HG03378 (cell line): ENCODE measurements at regions not wholly inside any gene's neighbourhood (a gene's known extent, or its start where the extent isn't known, plus 50 kb on each side); places are given as distances from the start of the nearest gene placed in this dataset.

ENCODE experiments used
- ATAC-seq: cut with Tn5 transposase; IDR thresholded peaks from one replicate; pipeline ENCODE4 v1.9.1; 2021; ENCODE audit warnings: mild to moderate bottlenecking, moderate library complexity; ENCODE audit not compliant: unreplicated experiment

DNA sequence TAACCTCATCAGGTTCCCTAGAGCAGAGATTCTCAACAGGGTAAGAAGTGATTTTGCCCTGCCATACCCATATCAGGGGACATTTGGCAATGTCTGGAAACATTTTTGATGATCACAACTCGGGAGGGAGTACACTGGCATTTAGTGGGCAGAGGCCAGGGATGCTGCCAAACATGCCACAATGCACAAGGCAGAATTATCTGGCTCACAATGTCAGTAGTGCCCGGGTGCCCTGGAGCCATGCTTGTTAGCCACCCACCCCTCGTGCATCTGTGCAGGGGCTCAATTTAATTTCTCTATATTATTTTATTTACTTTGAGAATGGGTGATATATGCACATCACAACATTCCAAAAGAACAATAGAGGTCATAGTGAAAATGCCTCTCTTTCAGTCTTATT lies 82.0 kb upstream of the DHX15 start:
- no peak for ATAC-seq

DNA sequence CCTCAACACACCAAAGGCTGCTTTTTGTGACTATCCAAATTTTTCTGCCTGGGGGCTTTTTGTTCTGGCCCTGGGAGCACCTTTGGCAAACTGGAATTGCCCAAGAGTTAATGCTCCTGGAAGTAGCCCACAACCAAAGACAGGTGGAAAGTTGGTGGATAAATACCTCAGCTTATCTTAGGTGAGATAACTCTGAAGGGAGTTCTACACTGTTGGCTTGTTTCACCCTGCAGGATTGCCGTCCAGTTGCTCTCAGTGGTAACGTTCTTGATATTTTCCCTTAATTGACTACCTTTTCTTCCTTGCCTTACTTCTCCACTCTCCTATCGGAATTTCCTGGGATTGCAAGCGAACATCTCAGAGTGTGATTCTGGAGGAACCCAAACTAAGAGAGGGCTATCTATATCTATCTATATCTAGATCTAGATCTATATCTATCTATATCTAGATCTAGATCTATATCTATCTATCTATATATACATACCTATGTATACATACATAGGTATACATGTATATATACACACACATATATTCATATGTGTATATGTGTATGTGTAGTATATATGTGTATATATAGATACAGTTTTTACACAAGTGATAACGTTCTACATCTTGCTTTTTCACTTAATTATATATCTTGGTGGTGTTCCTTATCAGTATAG lies 82.6 kb upstream of the DHX15 start:
- ATAC-seq, result no peak

DNA sequence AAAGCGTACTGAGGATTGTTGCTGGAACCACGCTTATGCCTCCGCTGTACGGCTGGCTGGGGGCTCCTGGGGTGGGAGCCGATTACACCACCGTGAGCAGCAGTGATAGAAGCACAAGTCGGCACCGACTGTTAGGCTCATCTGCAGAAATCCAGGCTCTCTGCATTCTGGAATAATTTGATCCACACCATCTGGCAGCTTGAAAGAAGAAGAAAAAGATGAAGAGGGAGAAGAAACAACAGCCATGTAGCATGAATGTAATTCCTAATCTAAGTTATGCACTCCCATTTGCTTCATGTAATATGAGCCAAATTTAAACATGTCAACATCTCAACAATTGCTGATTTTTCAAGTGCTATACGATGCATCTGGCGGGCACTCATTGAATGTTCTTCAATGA lies 84.6 kb upstream of the DHX15 start:
- no peak for ATAC-seq

DNA sequence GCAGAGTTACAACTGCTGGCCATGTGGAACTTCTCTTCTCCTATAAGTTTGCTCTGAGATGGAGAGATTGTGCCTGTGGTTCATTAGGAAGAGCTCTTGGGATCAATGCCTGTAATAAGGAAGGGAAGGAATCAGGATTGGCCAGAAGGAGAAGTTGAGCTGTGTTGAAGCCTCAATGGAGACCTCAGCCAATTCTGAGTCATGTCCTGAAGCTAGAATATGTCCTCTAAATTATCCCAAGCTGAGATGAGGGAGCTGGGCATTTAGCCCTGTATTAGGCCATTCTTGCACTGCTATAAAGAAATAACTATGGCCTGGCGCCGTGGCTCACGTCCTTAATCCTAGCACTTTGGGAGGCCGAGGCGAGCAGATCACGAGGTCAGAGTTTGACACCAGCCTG lies 85.4 kb upstream of the DHX15 start:
- no peak for ATAC-seq

DNA sequence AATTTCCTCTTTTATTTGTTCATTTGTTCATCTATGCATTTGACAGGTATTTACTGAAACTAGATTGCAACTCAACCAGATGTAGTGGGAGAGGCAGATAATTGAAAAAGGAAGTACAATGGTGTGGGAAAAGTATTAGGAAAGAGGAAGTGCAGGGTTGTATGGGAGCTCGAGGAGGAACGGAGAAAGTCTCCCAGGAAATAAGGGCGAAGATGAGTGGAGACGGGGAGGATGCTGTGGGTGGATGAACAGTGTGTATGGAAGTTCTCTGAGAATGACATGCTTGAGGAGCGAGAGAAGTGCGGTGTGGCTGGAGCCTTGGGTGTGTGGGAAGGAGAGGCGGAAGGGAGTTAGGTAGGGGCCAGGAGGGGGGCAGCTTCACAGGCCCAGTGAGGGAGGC lies 87.5 kb upstream of the DHX15 start:
- no peak for ATAC-seq

DNA sequence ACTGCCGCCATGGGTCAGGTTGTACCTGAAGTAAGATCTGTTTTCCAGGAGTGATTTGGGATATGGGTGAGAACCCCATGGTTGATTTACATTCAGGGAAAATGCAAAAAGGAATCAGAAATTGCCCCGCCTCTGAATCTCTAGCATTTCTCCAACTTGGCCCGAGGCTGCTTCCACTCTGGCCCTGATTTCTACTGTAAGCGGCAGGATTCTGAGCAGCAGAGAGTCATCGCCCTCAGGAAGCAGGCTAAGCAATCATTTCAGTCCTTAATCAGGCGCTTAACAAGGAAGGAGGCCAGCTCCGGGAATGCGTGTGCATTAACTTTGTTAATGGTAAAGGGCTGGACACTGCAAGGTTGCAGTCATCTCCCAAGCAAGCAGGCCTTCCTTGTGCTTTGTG lies 88.5 kb upstream of the DHX15 start:
- no peak for ATAC-seq

DNA sequence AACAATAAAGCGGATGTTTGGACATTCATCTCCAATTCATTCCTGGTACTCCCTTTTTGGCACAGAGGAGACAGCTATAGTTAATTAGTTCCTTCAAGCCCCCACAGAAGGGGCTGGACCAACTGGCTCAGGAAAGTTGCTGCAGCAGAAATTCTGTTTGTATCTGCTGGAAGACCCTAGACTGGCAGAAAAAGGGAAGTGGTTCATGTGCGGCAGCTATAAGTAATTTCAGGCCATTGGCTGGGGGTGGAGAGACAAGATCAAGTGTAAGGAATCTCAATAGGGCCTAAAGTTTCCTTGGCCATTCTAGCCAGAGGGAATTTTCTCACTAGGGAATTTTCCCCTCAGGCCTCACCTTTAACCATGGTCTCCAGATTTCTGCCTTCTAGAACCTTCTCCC lies 89.9 kb upstream of the DHX15 start:
- no peak for ATAC-seq

DNA sequence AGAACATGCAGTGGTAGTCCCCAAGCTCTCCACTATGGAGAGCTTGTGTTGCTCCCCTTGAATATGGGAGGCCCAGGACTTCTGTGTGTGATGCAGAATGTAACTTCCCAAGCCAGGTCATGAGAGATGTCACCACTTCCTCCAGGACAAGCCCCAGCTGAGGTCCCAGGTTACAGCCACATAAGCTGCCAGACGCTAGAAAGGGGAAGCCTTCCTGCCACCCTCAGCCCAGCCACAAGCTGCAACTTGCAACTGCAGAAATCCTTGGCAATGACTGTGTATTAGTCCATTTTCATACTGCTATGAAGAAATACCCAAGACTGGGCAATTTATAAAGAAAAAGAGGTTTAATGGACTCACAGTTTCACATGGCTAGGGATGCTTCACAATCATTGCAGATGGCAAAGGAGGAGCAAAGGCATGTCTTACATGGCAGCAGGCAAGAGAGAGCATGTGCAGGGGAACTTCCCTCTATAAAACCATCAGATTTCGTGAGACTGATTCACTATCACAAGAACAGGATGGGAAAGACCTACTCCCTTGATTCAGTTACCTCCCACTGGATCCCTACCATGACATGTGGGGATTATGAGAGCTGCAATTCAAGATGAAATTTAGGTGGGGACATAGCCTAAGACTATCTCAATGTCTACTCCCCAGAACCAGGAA lies 91.5 kb upstream of the DHX15 start:
- no peak for ATAC-seq

DNA sequence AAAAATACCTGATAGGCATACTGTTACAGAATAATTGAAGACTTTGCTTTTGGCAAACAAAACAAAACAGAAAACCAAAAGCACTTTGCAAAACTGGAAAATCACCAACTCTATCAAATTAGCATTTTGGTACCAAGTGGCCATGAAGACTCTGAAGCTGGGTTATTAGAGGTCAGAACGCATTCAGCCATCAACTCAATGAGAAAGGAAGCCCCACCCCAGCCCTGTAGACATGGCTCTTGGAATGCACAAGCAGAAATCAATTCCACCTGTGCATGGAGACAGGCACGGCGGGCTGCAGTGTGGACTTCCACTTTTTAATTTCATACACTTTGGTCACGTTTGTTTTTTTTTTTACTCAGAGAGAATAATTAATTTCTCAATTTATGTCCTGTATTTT lies 93.6 kb upstream of the DHX15 start:
- ATAC-seq, result no peak

DNA sequence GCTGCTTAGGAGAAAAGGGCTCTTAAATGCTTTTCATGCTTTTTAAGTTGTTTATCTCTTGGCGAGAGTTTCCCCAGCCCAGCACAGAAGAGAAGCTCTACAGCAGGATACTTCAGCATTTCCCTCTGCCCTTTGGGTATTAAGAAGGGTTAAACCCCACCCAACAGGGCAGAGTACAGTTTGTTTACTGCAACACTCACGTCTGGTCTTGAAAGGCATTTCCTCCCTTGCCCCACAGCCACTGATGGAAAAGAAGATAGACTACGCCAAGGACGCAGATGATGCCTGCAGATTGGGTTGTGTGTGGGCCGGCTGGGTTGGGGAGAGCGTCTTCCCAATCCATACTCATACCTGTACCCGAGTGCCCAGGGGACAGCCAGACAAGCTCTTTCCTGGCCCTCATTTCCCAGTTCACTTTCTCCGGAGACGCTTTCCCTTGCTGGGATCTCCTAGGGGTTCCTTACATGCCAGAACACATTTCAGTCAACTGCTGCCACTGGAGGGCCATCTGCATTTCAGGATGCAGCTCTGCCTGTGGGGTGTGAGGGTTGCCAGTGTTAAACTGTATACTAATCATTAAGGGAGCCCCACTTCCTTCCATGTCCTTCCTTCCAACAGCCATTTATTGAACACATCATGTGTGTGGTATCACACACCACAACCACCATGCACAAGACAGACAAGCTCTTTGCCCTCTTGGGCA lies 96.5 kb upstream of the DHX15 start:
- no peak for ATAC-seq

DNA sequence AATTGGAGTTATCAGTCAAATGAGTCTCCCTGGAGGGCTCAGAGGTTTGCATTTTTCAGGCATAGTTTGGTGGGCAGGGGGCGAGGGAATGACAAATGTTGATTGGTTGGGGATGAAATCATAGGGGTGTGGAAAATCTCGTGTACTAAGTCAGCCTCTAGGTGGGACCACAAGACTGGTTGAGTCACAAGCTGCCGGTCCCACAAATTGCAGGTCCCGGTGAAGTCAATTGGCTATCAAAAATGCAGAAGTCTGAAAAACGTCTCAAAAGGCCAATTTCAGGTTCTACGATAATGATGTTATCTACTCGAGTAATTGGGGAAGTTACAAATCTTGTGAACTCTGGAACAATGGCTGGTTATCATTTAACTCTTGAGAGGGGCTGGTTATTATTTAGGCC lies 98.8 kb upstream of the DHX15 start:
- no peak for ATAC-seq

DNA sequence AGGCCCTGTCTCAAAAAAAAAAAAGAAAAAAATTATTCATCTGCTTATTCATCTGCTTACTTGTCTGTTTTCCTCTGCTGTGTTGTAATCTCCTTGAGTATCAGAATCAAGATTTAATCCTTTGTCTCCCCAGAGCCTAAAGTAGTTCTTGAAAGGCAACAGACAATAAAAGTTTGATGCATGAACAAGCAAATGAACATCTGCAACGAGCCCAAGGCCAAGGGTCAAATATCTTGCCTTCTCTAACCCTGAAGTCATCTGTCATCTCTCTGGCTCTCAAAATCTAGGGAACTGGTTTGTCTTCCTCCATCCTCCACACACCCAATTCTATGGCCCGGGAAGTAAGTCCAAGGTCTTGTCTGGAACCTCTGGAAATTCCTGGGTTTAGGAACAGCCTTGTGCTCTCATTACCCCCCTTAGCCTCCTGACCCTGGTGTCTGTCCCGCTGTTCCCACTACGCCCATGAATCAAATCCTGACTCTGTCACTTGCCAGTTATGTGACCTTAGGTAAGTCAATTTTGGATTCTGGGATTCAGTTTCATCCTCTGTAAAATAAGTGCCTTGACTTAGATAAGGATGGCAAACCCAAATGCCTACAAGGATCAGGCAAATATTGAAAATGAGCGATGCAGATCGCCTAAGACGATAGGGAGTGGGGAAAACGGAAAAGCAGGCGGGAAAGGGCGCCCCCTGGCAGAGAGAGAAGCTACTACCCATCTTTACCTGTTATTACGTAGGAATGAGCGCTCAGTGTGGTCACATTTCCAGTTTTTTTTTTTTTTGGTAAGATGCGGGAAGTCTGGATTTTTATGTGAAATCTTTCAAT lies 102.7 kb upstream of the DHX15 start:
- ATAC-seq, result peak; percentile 49

DNA sequence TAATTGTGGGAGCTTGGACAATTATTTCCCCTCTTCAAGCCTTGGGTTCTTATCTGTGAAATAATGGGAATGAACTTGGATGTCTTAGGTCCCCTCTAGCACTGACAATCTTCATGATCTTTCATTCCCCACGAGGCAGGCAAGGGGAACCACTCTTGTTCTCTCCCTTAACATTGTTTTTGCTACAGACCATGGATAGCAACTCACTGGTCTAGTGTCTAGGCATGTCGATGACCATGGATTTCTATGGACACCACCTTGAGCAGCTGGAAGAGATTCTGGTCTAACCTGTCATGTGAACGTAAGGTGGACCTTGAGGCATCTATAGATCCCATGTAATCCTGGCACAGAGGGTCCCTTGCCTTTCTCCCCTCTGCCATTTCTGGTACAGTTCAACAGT lies 104.1 kb upstream of the DHX15 start:
- no peak for ATAC-seq

DNA sequence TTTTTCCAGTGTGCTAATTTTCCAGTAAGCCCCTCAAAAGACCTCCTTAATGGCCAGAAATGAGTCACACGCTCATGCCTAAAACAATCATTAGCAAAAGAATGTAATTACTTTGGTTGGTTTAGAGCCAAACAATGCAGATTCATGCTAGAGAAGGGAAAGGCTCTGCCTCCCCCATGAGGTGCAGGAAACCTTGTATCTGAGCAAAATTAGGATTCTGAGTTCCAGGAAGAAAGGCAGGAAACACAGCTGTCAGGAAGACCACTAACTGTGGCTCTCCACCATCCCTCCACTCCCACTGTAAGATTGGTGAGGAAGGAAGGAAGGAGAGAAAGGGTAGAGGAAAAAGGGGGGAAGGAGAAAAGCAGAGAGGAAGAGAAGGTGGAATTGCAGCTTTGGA lies 104.9 kb upstream of the DHX15 start:
- ATAC-seq, result no peak

DNA sequence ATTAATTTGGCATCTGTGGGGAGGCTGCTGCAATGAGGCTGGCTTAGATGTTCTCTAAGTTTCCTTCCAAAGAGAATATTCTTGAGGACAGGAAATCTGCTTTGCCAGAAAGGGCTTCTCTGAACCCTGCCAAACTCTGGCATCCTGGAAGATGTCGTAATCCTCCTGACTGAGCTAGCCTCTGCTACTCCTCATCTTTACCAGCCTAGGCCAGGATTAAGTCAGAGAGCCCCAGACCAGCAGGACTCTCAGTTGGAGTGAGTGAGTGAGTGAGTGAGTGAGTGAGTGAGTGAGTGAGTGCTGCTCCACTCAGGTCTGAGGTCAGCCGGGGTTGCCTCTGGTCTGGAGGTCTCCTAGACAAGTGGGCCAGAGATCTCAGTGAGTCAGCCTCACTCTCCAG lies 104.9 kb upstream of the SOD3 start:
- no peak for ATAC-seq

DNA sequence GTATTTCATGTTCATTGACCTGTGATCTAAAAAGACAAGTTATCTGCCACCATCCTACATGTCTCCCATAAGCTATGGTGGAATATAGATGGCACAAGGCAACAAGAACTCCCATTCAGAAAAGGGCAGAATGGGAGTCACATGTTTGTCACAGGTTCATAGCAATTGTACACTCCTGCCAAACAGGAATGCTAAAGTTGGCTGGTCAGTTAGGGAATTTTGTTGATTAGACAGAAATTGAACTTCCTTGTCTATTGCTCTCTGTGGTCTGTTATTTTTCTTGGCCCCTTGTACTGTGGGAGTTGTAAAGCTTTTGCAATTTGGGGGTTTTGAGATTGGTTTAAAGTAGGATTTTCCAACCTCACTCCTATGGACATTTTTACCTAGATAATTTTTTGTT lies 101.7 kb upstream of the SOD3 start:
- no peak for ATAC-seq

DNA sequence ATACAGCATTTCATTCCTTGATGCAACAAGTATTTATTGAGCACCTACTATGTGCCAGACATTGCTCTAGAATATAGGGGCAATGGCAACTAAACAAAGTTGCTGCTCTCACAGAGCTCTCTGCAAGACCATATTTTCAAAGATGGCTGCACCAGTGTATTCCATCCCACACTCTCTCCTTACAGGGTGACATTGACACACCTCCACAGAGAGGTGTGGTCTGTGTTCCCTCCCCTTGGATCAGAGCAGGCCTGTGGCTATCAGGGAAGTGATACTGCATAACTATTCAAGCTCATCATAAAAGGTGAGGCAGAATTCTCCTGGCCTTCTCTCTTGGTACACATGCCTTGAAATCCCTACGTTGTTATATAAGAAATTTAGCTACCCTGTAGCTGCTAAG lies 95.3 kb upstream of the SOD3 start:
- ATAC-seq, result no peak

DNA sequence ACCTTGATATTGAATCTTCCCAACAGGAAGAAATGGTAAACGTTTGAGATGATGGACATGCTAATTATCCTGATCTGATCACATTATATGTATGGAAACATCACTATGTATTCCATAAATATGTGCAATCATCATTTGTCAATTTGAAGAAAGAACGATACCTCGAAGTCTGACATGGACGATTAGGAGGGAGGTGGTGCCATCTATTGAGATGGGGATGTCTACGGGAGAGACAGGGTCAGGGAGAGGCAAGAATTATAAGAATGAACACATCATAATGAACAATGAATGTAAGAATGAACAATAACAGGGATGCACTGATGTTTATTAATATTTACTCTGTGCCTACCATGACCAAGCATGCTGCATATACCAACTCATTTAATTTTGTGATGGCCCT lies 93.7 kb upstream of the SOD3 start:
- no peak for ATAC-seq

DNA sequence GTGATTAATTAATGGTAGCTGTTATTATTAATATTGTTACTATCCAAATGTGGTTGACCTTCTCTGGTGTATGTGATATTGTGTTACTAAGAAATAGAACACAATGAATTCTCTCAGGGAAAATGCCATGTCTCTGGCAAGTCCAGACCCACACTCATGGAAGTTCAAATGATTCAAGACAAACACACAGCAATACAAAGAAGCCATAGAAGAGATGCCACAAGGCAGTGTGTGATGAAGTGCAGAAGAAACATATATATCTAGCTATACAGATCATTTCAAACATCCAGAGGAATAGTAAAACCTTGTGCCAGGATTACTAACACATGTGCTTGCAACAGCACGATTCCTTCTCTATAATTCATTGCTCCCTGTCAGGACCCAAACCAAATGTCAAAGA lies 93.1 kb upstream of the SOD3 start:
- ATAC-seq, result no peak

DNA sequence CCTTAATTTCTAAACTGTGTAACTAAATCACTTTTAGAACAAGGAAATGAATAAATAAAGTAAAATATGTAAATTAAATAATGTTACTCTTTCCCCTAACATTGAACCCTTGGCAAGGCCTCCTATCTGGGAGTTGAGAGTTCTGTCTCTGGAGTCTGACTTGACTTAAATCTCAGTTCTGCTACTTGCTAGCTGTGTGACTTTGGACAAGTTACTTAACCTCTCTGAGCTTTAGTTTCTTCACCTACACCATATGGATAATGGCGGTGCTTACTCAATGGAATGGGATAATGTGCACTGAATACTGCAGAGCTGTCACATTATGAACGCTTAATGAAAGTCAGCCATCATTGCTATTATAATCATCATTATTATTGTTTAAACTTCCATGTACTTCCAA lies 92.1 kb upstream of the SOD3 start:
- no peak for ATAC-seq

DNA sequence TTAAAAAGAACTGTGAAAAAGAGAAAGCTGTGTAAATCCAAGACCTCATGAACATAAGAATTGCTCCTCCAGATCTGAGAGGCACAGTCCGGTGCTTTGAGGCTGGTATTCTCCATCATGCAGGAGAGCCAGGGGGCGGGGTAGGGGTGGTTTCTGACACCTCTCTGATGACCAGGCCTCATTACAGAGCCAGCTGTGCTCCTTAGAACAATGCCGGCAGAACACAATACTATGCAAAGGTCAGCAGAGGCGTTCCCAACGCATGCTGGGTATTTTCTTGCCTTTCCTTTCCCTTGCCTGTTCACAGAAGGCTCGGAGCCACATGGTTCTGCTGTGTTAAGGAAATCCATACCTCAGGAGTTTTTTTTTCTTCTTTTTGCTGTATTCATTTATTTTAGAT lies 91.2 kb upstream of the SOD3 start:
- ATAC-seq, result no peak
